HG03175 (cell line): ENCODE measurements at regions not wholly inside any gene's neighbourhood (a gene's known extent, or its start where the extent isn't known, plus 50 kb on each side); places are given as distances from the start of the nearest gene placed in this dataset.

Experiments used
- ATAC-seq: cut with Tn5 transposase; IDR thresholded peaks from one replicate; pipeline ENCODE4 v1.9.1; 2021; ENCODE audit warnings: mild to moderate bottlenecking, moderate library complexity; ENCODE audit not compliant: unreplicated experiment

DNA sequence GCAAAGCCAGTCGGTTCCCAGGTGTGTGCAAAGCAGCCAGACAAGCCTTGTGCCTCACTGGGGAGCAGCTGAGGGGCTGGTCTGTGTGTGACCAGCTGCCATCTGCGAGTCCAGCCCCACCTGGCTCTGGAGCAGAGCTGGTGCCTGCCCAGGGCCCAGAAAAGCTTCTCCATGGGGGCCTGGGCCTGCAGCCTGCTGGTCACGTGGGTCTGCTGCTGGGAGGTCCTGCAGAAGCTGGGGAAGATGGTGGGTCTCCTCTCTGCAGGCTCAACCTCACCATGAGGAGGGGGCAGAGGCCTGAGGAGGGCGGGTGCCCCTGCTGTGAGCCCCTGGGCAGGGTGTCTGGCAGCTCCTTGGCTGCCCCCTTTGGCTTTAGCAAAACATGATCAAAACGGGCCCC is 71.9 kb downstream of the ENGASE start:
- no peak for ATAC-seq

DNA sequence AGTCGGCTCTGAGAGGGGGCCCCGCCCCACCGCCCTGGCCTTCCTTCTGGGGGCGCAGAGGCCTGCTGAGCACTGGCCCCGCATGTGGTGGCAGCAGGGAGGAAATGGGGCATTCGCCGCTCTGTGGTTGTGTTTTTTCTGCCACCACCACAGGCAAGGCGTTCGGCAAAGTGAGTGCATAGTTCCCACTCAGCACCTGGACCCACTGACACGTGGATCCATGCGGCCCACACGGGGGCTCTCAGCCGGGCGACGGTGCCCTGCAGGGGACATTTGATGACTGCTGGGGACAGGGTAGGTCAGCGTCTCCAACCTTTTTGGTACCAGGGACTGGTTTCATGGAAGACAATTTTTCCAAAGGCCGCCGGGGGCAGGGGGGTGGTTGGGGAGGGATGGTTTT is 70.9 kb downstream of the ENGASE start:
- ATAC-seq, result no peak

DNA sequence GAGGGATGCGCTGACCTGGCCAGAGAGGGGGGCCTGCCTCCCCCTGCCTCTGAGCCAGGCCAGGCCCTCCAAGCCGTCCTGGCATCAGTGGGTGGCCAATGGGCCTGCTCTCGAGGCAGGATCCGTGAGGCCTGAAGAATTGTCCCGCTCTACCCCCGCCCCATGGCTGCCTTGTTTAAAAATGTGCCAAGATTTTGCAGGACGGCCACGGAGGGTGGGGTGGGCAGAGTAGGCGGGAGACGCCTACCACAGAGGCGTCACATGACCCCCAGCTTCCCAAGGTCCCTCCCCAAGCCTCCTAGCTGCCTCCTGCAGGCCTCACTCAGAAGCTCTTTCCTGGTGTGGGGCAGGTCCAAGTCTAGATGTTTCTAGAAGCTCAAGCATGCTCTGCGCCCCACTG is 69.5 kb downstream of the ENGASE start:
- ATAC-seq, result no peak

DNA sequence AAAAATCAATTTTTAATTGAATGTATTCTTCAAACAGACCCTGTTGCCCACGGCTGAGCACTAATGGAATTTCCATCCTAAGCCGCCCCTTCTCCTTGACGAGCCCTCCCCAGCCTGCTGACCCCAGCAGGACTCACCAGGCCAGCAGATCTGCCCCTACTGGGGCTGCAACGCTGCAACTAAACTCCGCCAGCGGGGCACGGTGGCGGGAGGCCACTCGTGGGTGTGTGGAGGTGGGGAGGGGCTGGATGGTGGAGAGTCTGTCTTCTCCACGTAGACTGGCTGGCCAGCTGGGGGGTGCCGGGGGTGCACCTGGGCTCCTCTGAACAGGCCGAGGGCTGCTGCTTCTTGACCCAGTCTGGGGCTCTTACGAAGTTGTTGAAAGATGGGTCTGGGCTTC is 67.8 kb downstream of the ENGASE start:
- ATAC-seq, result no peak

DNA sequence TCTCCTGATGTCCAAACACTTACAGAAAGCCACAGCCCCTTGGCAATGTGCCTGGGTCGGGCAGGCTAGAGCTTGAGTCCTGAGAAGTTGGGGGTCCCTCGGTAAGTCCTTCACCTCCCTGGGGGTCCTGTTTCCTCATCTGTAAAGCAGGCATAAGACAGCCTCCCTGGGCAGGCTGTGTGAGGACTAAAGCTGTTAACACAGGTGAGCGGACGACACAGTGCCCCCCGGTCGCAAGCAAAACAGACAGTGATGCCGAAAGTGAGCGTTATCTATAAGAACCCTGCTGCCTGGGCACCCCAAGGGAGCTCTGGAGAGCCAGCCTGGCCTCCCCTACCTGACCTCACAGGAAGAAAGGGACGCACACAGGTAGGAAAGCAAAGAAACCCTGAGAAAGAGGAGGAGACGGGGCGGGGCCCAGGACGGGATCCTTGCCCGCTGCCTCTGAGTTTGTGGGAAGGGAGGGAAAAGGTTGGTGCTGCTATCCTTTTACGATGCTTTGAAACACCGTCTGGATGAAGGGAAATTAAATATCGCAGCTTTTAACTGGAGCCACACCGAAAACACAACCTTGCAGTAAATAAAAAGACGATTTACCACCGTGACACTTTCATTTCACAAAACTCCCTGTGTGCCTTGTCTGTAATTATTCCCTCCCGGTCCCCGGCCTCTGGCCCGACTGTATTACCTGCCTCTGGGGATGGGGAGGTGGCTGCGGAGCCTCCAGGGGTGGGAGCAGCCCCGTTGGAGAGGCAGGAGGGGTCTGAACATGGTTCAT is 67.1 kb downstream of the ENGASE start:
- ATAC-seq, result no peak

DNA sequence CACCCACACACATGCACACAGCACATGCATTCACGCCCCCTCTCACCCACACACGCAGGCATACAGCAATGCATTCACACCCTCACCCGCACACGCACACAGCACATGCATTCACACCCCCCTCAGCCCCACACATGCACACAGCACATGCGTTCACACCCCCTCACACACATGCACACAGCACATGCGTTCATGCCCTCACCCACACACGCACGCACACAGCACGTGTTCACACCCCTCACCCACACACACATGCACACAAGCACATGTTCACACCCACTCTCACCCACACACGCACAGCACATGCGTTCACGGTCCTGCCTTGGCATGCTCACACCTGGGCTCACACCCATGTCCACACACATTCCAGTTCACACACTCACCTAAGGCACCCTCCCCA is 64.2 kb downstream of the ENGASE start:
- no peak for ATAC-seq

DNA sequence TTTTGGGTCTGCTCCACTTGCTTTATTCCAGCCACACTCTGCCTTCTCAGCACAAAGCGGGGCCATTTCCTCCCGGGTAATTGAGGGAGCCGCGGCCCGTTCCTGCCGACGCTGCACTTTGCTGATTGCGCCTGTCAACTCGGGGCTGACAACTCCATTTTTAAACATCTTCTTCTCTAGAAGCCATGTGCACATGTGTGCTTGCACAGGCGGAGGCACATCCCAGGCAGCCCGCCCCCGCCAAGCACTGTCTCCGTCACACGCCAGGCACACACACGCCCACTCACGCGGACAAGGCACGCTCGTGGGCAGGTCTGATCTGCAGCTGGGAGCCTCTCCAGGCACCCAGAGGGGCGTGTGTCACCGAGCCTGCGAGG is 63.2 kb downstream of the ENGASE start:
- no peak for ATAC-seq

DNA sequence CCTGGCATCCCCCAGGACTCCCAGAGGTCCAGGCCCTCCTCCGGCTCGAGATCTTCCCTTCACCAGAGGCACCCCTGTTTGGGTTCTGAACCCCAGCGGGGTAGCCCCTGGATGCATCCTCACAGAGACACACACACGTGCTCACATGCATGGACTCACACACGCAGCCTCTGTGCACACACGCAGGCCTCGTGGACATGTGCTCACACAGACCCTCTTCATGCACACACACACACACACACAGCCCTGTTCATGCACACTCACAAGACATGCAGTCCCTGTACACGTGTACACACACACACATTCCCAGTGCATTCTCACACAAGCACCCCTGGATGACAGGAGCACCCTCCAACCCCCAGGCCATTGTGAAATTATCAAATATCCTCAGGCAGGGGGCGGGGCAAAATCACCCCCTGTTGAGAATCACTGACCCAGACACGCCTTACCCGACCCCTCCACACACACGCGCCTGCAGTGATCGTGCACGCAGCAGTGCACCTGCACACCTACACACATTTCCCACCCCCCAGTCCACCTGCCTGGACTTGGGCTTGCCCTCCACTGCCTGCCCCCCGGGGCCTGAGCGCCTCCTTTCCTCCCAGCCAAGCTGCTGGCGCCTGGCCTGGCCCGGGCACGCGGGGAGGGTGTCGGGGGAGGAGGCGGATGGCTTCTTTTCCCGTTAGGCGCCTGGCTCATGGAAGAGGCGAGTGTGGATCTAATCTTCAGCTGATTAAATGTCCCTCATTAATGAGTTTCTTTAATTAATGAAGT is 62.6 kb downstream of the ENGASE start:
- no peak for ATAC-seq

DNA sequence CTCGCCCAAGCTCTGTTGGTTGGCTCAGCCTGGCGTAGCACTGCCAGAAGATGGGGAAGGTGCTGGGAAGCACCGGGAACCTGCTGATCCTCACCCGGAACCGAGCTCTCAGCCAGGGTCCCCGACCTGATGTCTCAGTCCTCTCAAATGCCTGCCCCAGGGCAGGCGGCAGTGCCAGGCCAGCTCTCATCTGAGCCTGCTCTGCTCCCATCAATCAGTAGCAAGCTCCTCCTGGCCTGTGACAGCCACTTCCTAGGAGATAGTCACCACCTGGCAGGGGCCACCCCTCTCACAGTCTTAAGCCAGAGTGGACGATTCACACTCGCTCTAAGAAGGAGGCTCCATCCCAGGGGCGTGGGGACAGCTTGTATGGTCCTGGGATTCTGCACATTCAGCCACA is 62.0 kb downstream of the ENGASE start:
- no peak for ATAC-seq
